Right lobe of liver (tissue), 6 donors: ENCODE measurements at regions not wholly inside any gene's neighbourhood (a gene's known extent, or its start where the extent isn't known, plus 50 kb on each side); places are given as distances from the start of the nearest gene placed in this dataset.

ENCODE experiments used
- ATAC-seq, 4 donors: fragments of 200-7000 bp; cut with Tn5 transposase; one replicate each; pipeline ENCODE4 v1.9.1; 2020; ENCODE audit warnings: mild to moderate bottlenecking in 4 of 4, moderate library complexity in 4 of 4
- DNase-seq, 3 donors: peaks; one replicate each; pipeline ENCODE4 v3.0.0-alpha.2; 2020
- H3K27ac ChIP-seq, 3 donors: fragments of 200-600 bp; one replicate each; pipeline ENCODE4 v1.8.0; 2022
- H3K27me3 ChIP-seq, 2 donors: fragments of 200-600 bp; one replicate each; pipeline ENCODE4 v1.8.0; 2022
- H3K36me3 ChIP-seq, 4 donors: fragments of 200-600 bp; sonication (generic) in 1 of 4; one replicate each; pipeline versions ENCODE4 v1.5.1 to v1.8.0; 2017 to 2022; ENCODE audit warnings: control low read depth in 1 of 4
- H3K4me1 ChIP-seq, 4 donors: fragments of 200-600 bp; sonication (generic) in 1 of 4; one replicate each; pipeline versions ENCODE4 v1.5.1 to v1.8.0; 2017 to 2022; ENCODE audit warnings: control low read depth in 1 of 4
- H3K4me3 ChIP-seq, 3 donors: fragments of 200-600 bp; one replicate each; pipeline ENCODE4 v1.8.0; 2022
- H3K9me3 ChIP-seq, 4 donors: fragments of 200-600 bp; sonication (generic) in 1 of 4; one replicate each; pipeline versions ENCODE4 v1.5.1 to v1.8.0; 2017 to 2022; ENCODE audit warnings: control low read depth in 1 of 4
- CTCF ChIP-seq, 4 donors: fragments of 200-600 bp in 3 of 4; fragments of 450-650 bp in 1 of 4; IDR thresholded peaks; one replicate each; pipeline versions ENCODE4 v1.5.1 to v1.8.0; 2016 to 2022; ENCODE audit warnings: antibody characterized with exemption in 4 of 4, mild to moderate bottlenecking in 2 of 4
- POLR2A ChIP-seq: fragments of 450-650 bp; IDR thresholded peaks from one replicate; pipeline ENCODE4 v1.6.1; 2017; ENCODE audit warnings: antibody characterized with exemption, mild to moderate bottlenecking
- WGBS: methylation state at CpG from one replicate; pipeline ENCODE4 v1.1.6; 2018; ENCODE audit warnings: low coverage, low lambda C conversion rate; ENCODE audit not compliant: insufficient coverage; ENCODE audit errors: missing lambda C conversion rate; 5-methylcytosine and 5-hydroxymethylcytosine counted together
- intact Hi-C, 2 donors: fragments of 100-400 bp; cut with DNase I; formaldehyde crosslinking; loops; one replicate each; pipeline versions ENCODE4 v1.11.2 to v1.14.1; 2022
- donor health status: DM: no; HTN: yes; CAD: no.
- donor health status: DM: no; HTN: no; CAD: no.
- donor health status: DM: no; HTN: no; CAD: no.
- donor health status: DM: no; HTN: yes; CAD: no.
- donor health status: DM: no; HTN: yes; CAD: no.

- Histone ChIP-seq H3K4me3 (no peak overlapping the region), H3K9me3 (no peaks in the 10 kb centered on the region), H3K4me1 (peaks cover 0 to 30% (median 7%) of the 10 kb centered on the region in 4 donors), H3K27ac (no peak overlapping the region), H3K36me3 (no peaks in the 10 kb centered on the region), H3K27me3 (no peaks in the 10 kb centered on the region)
- ATAC-seq = no peak
- no peak for TF ChIP-seq POLR2A
- TF ChIP-seq CTCF (IDR thresholded peaks at IDR 0.05) = no peak
- no peak for DNase-seq
- intact Hi-C loops = no loop called here
These were observed 71.5 kb upstream of the MDM1 start for GRCh38 chr12:68403711-68404110.

GRCh38 chr12:68405343-68405781 is 73.2 kb upstream of the MDM1 start:
- peaks cover 0 to 41% (median 7%) of the 10 kb centered on the region in 4 donors for H3K4me1 ChIP-seq
- H3K27me3 ChIP-seq = no peaks in the 10 kb centered on the region
- ATAC-seq (peak; percentile 4 to 43 (median 12)), DNase-seq (no peak)
- H3K36me3 ChIP-seq = no peaks in the 10 kb centered on the region
- H3K9me3 ChIP-seq = no peaks in the 10 kb centered on the region
- intact Hi-C loops = no loop called here
- H3K4me3 ChIP-seq = no peak overlapping the region
- peak overlapping the region; percentile 24 to 61 (median 28) for H3K27ac ChIP-seq
- TF ChIP-seq CTCF (IDR thresholded peaks at IDR 0.05) (no peak), POLR2A (no peak)

- intact Hi-C loops = no loop called here
- 4% methylated on average over 5 of the region's 5 CpGs for WGBS
- peak overlapping the region in 1 of 3 donors; percentile 2 for H3K4me3 ChIP-seq
- peak overlapping the region; percentile 26 to 61 (median 46) for H3K27ac ChIP-seq
- no peak for TF ChIP-seq POLR2A
- peak; percentile 15 to 67 (median 26) for TF ChIP-seq CTCF (IDR thresholded peaks at IDR 0.05)
- ATAC-seq = peak; percentile 90 to 96 (median 94)
- no peaks in the 10 kb centered on the region for H3K36me3 ChIP-seq
- no peaks in the 10 kb centered on the region for H3K9me3 ChIP-seq
- H3K4me1 ChIP-seq = peaks cover 0 to 44% (median 7%) of the 10 kb centered on the region in 4 donors
- H3K27me3 ChIP-seq = no peaks in the 10 kb centered on the region
- DNase-seq = peak; percentile 94 to 97 (median 95)
These were observed 74.0 kb upstream of the MDM1 start for GRCh38 chr12:68406134-68406576.

GRCh38 chr12:68406911-68407310 is 74.7 kb upstream of the MDM1 start:
- 64% methylated on average over 4 of the region's 4 CpGs for WGBS
- H3K4me3 ChIP-seq = no peak overlapping the region
- DNase-seq = no peak
- ATAC-seq = no peak
- H3K27me3 ChIP-seq = no peaks in the 10 kb centered on the region
- no peaks in the 10 kb centered on the region for H3K9me3 ChIP-seq
- no peaks in the 10 kb centered on the region for H3K36me3 ChIP-seq
- peaks cover 0 to 44% (median 7%) of the 10 kb centered on the region in 4 donors for H3K4me1 ChIP-seq
- peak overlapping the region; percentile 26 to 61 (median 46) for H3K27ac ChIP-seq
- intact Hi-C loops = no loop called here
- TF ChIP-seq POLR2A = no peak
- no peak for TF ChIP-seq CTCF (IDR thresholded peaks at IDR 0.05)
